ENCODE measurements at regions not wholly inside any gene's neighbourhood (a gene's known extent, or its start where the extent isn't known, plus 50 kb on each side); places are given as distances from the start of the nearest gene placed in this dataset.

DNA sequence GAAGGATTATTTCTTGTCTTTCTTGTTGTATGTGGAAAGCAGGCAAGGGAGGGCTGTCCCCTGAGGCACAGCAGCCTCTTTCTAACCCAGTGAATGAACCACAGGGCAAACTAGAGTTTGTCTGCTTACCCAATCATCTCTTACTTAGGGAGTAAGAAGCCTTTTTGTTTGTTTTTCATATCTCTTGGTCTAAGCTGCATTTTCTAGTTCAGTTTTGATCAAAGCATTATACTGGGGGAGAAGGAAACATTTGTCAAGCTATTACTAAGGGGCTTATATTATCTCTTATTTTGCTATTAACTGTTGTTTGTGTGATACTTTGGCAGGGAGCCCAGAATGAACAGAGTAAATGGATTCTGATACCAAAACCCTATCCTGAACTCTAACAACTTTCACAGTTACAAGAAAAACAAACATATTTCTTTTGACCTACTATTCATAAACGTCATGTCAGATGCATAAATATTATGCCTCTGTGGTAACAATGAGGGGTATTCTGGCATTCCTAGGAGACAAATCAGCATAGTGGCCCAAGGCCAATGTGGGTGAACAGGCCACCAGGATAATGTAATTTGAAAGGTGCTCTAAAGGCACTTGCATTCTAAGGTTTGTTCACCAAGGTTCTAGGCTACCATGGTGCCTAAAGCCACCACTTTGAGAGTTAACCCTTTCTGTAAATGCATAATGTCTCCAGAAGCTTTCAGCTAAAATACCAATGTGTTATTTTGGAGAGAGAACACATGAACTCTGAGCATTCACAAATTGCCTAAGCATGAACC, 271.6 kb upstream of the ZPLD1 start:
- H3K4me3 ChIP-seq = no peak overlapping the region
- no peak for DNase-seq (ENCODE audit: extremely low spot score in 2 of 2)
- TF ChIP-seq POLR2AphosphoS5 (IDR thresholded peaks at IDR 0.05; ENCODE audit: insufficient read depth in 1 of 2, low read depth in 1 of 2) (no peak), POLR2A (IDR thresholded peaks at IDR 0.05) (no peak)
- TF ChIP-seq, protein P1, sequence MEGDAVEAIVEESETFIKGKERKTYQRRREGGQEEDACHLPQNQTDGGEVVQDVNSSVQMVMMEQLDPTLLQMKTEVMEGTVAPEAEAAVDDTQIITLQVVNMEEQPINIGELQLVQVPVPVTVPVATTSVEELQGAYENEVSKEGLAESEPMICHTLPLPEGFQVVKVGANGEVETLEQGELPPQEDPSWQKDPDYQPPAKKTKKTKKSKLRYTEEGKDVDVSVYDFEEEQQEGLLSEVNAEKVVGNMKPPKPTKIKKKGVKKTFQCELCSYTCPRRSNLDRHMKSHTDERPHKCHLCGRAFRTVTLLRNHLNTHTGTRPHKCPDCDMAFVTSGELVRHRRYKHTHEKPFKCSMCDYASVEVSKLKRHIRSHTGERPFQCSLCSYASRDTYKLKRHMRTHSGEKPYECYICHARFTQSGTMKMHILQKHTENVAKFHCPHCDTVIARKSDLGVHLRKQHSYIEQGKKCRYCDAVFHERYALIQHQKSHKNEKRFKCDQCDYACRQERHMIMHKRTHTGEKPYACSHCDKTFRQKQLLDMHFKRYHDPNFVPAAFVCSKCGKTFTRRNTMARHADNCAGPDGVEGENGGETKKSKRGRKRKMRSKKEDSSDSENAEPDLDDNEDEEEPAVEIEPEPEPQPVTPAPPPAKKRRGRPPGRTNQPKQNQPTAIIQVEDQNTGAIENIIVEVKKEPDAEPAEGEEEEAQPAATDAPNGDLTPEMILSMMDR (IDR thresholded peaks at IDR 0.05) = no peak
- peaks cover 13% of the 10 kb centered on the region for H3K4me1 ChIP-seq
- intact Hi-C loops (cut with DNase I) = no loop called here
- H3K36me3 ChIP-seq = no peaks in the 10 kb centered on the region
- peak overlapping the region; percentile 1 for H3K27ac ChIP-seq
- no peaks in the 10 kb centered on the region for H3K9me3 ChIP-seq
- no peaks in the 10 kb centered on the region for H3K27me3 ChIP-seq

DNA sequence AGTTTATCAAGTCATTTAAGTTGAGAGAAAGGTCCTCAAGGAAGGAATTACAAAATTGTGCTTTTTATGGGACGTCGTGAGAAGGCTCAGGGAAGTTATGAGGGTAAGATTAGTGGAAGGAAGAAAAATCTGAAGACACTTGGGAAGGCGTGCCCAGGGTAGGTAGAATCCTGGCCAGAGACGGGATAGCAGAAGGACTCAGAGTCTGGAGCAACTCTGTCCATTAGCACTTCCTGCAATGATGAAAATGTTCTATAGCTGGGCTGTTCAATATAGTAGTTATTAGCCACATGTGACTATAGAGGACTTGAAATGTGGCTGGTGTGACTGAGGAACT, 271.0 kb upstream of the ZPLD1 start:
- peak overlapping the region; percentile 1 for H3K27ac ChIP-seq
- no peaks in the 10 kb centered on the region for H3K9me3 ChIP-seq
- no peak overlapping the region for H3K4me3 ChIP-seq
- TF ChIP-seq, protein P1 (IDR thresholded peaks at IDR 0.05) = no peak
- TF ChIP-seq POLR2A (IDR thresholded peaks at IDR 0.05) (no peak), POLR2AphosphoS5 (IDR thresholded peaks at IDR 0.05; ENCODE audit: insufficient read depth in 1 of 2, low read depth in 1 of 2) (no peak)
- intact Hi-C loops (cut with DNase I) = no loop called here
- no peak for DNase-seq (ENCODE audit: extremely low spot score in 2 of 2)
- peaks cover 13% of the 10 kb centered on the region for H3K4me1 ChIP-seq
- no peaks in the 10 kb centered on the region for H3K36me3 ChIP-seq
- no peaks in the 10 kb centered on the region for H3K27me3 ChIP-seq

DNA sequence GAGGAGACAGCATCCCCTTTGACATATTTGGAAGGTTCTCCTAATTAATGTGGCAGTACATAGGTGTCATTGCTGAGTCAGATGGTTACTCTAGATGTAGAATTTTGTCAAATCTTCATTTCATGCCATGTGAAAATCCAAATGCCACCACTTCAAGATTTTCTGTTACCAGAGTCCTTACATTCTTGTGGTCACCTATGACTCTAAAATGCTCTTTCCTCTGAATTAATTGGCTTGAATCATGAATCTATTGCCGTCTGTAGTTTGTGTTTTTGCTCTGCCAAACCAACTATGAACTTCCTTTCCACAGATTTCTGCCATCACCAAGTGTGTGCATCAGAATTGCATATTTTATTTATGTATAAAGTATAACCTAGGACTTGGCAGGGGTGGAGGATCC, 269.4 kb upstream of the ZPLD1 start:
- Histone ChIP-seq H3K36me3 (no peaks in the 10 kb centered on the region), H3K9me3 (no peaks in the 10 kb centered on the region), H3K4me3 (no peak overlapping the region), H3K27me3 (no peaks in the 10 kb centered on the region), H3K27ac (no peak overlapping the region), H3K4me1 (peaks cover 13% of the 10 kb centered on the region)
- intact Hi-C loops (cut with DNase I) = no loop called here
- TF ChIP-seq, protein P1 (IDR thresholded peaks at IDR 0.05) = no peak
- TF ChIP-seq POLR2AphosphoS5 (IDR thresholded peaks at IDR 0.05; ENCODE audit: insufficient read depth in 1 of 2, low read depth in 1 of 2) (no peak), POLR2A (IDR thresholded peaks at IDR 0.05) (no peak)
- DNase-seq (ENCODE audit: extremely low spot score in 2 of 2) = no peak

DNA sequence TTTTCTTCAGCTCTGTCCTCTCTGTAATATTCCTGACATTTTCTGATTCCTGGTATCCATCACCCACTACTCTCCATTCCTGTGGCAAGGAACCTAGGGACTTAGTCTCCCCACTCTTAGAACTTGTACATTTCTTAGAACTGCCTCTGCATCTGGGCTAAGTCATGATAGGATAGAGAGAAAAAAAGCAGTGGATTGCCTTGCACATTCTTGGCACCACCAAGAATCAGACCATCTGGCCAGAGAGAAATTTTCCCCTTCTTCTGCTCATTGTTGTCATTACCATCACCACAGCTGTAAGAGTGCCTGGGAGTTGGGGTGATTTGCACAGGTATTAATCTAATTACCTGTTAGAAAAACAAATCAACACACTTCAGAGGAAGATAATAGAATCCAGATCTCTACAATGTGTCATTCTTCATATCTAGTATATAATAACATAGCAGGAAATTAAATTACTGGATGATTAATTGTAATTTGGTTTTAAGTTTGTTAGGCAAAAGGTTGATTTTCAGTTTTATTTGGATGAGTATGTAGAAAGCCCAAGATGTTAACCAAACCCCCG, 264.8 kb upstream of the ZPLD1 start:
- H3K36me3 ChIP-seq = no peaks in the 10 kb centered on the region
- no peak for DNase-seq (ENCODE audit: extremely low spot score in 2 of 2)
- intact Hi-C loops (cut with DNase I) = no loop called here
- no peak for TF ChIP-seq POLR2A (IDR thresholded peaks at IDR 0.05)
- no peak for TF ChIP-seq POLR2AphosphoS5 (IDR thresholded peaks at IDR 0.05; ENCODE audit: insufficient read depth in 1 of 2, low read depth in 1 of 2)
- TF ChIP-seq, protein P1 (IDR thresholded peaks at IDR 0.05) = no peak
- H3K4me3 ChIP-seq = no peak overlapping the region
- H3K9me3 ChIP-seq = no peaks in the 10 kb centered on the region
- no peaks in the 10 kb centered on the region for H3K4me1 ChIP-seq
- no peaks in the 10 kb centered on the region for H3K27me3 ChIP-seq
- H3K27ac ChIP-seq = no peak overlapping the region

DNA sequence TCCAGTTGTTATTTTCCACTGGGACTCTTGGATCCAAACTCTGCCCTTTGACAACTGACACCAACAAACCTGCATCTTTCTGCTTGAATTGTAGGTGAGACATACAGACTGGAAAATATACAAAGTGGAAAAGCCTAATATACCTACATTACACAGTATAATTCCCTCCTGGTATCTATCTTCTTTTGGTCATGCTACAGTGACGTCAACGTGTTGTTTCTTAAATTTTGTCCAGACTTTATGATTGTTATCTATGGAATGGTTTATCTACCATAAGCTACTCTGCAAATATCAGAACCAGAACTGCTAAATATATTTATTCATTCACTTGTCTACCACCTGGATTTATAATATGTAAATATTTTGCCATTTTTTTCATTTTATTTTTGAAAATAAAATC, 264.3 kb upstream of the ZPLD1 start:
- Histone ChIP-seq H3K36me3 (no peaks in the 10 kb centered on the region), H3K27ac (no peak overlapping the region), H3K9me3 (no peaks in the 10 kb centered on the region), H3K4me3 (no peak overlapping the region), H3K27me3 (no peaks in the 10 kb centered on the region), H3K4me1 (no peaks in the 10 kb centered on the region)
- intact Hi-C loops (cut with DNase I) = no loop called here
- TF ChIP-seq, protein P1 (IDR thresholded peaks at IDR 0.05) = no peak
- no peak for TF ChIP-seq POLR2AphosphoS5 (IDR thresholded peaks at IDR 0.05; ENCODE audit: insufficient read depth in 1 of 2, low read depth in 1 of 2)
- no peak for TF ChIP-seq POLR2A (IDR thresholded peaks at IDR 0.05)
- DNase-seq (ENCODE audit: extremely low spot score in 2 of 2) = no peak
